Sigmoid colon (tissue), 6 donors: ENCODE measurements at regions not wholly inside any gene's neighbourhood (a gene's known extent, or its start where the extent isn't known, plus 50 kb on each side); places are given as distances from the start of the nearest gene placed in this dataset.
"Not testable (repeated sequence)": the region's sequence is repeated elsewhere in the genome, so short reads cannot be mapped to it uniquely, and the experiment has no call there.

Experiments used
- DNase-seq: peaks from one replicate; pipeline ENCODE4 v3.0.0-alpha.2; 2019
- H3K27ac ChIP-seq, 4 donors: fragments of 200-600 bp; sonication (generic); one replicate each; pipeline ENCODE4 v1.5.1; 2016 to 2019; ENCODE audit warnings: mild to moderate bottlenecking in 1 of 4
- H3K27me3 ChIP-seq, 3 donors: fragments of 200-600 bp; sonication (generic); one replicate each; pipeline ENCODE4 v1.5.1; 2019; ENCODE audit warnings: mild to moderate bottlenecking in 1 of 3
- H3K36me3 ChIP-seq, 4 donors: fragments of 200-600 bp; sonication (generic); one replicate each; pipeline ENCODE4 v1.5.1; 2016 to 2019
- H3K4me1 ChIP-seq, 4 donors: fragments of 200-600 bp; sonication (generic); one replicate each; pipeline ENCODE4 v1.5.1; 2017 to 2019
- H3K4me3 ChIP-seq, 4 donors: fragments of 200-600 bp; sonication (generic); one replicate each; pipeline ENCODE4 v1.5.1; 2017 to 2019; ENCODE audit warnings: mild to moderate bottlenecking in 2 of 4, moderate library complexity in 1 of 4
- H3K9me3 ChIP-seq, 4 donors: fragments of 200-600 bp in 3 of 4; sonication (generic) in 3 of 4; one replicate each; pipeline versions ENCODE4 v1.5.1 to v1.6.1; 2013 to 2019
- EP300 ChIP-seq, 4 donors: sonication (generic); formaldehyde crosslinking; IDR thresholded peaks; one replicate each; pipeline ENCODE4 v1.6.1; 2017; ENCODE audit warnings: antibody characterized with exemption in 4 of 4
- POLR2A ChIP-seq, 2 donors: fragments of 450-650 bp; IDR thresholded peaks; one replicate each; pipeline ENCODE4 v1.6.1; 2016; ENCODE audit warnings: antibody characterized with exemption in 2 of 2, mild to moderate bottlenecking in 2 of 2, moderate library complexity in 2 of 2
- POLR2AphosphoS5 ChIP-seq, 4 donors: sonication (generic); formaldehyde crosslinking; IDR thresholded peaks; one replicate each; pipeline ENCODE4 v1.6.1; 2017; ENCODE audit warnings: antibody characterized with exemption in 4 of 4
- WGBS, 2 donors: extraction: QIAGEN DNeasy Blood & Tissue Kit; methylation state at CpG; one replicate each; pipeline ENCODE4 v1.1.7; 2013; 5-methylcytosine and 5-hydroxymethylcytosine counted together
- intact Hi-C: fragments of 100-400 bp; cut with DNase I; formaldehyde crosslinking; loops from one replicate; pipeline ENCODE4 v1.15.1; 2023
- TF ChIP-seq, protein P1 (sequence below), 4 experiments: fragments of 450-650 bp in 3 of 4; fragments of 200-600 bp in 1 of 4; IDR thresholded peaks; one replicate each; pipeline ENCODE4 v1.5.1; 2016 to 2019; ENCODE audit warnings: antibody characterized with exemption in 4 of 4, mild to moderate bottlenecking in 3 of 4, moderate library complexity in 2 of 4
- donor health status: healthy with polysubstance abuse.
- donor health status: healthy.

DNA sequence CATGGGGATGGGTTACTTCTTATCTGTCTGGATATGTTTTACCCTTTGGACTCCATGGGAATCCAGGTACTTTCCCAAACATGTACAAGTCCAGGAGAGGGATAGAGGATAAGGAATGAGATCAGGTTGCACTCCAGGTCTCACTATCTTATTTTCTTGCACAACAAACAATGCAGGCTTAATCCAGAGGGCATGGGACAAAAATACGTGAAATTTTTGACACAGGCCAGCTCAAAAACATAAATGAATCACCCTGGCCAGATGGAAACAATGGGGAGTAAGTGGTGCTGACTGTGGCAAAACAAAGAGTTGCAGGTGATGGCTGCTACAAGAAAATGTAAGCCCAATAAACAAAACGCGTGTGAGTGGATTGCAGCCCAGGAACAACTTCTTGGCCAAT, 69.4 kb upstream of the GAS1 start:
- 73 to 85% methylated on average over 3 of the region's 3 CpGs for WGBS, 2 donors
- no peak for TF ChIP-seq POLR2AphosphoS5 (IDR thresholded peaks at IDR 0.05)
- TF ChIP-seq, protein P1, sequence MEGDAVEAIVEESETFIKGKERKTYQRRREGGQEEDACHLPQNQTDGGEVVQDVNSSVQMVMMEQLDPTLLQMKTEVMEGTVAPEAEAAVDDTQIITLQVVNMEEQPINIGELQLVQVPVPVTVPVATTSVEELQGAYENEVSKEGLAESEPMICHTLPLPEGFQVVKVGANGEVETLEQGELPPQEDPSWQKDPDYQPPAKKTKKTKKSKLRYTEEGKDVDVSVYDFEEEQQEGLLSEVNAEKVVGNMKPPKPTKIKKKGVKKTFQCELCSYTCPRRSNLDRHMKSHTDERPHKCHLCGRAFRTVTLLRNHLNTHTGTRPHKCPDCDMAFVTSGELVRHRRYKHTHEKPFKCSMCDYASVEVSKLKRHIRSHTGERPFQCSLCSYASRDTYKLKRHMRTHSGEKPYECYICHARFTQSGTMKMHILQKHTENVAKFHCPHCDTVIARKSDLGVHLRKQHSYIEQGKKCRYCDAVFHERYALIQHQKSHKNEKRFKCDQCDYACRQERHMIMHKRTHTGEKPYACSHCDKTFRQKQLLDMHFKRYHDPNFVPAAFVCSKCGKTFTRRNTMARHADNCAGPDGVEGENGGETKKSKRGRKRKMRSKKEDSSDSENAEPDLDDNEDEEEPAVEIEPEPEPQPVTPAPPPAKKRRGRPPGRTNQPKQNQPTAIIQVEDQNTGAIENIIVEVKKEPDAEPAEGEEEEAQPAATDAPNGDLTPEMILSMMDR (IDR thresholded peaks at IDR 0.05): no peak
- no peak for TF ChIP-seq EP300 (IDR thresholded peaks at IDR 0.05)
- TF ChIP-seq POLR2A (IDR thresholded peaks at IDR 0.05): no peak
- H3K27me3 ChIP-seq: no peaks in the 10 kb centered on the region

GRCh38 chr9:87020169-87020950, 73.1 kb upstream of the GAS1 start:
- Histone ChIP-seq H3K36me3 (no peaks in the 10 kb centered on the region), H3K4me3 (no peak overlapping the region), H3K9me3 (no peaks in the 10 kb centered on the region), H3K4me1 (peaks cover 0 to 10% (median 0%) of the 10 kb centered on the region in 4 donors), H3K27me3 (no peaks in the 10 kb centered on the region), H3K27ac (no peak overlapping the region)
- WGBS, 2 donors: 79 to 82% methylated on average over 4 of the region's 4 CpGs
- TF ChIP-seq POLR2A (IDR thresholded peaks at IDR 0.05): no peak
- TF ChIP-seq, protein P1 (IDR thresholded peaks at IDR 0.05): no peak
- TF ChIP-seq POLR2AphosphoS5 (IDR thresholded peaks at IDR 0.05): no peak
- TF ChIP-seq EP300 (IDR thresholded peaks at IDR 0.05): no peak
- no peak for DNase-seq
- intact Hi-C loops: no loop called here

More for the DNA sequence above, 69.4 kb upstream of the GAS1 start:
- no peak overlapping the region for H3K27ac ChIP-seq
- H3K4me1 ChIP-seq: peaks cover 0 to 12% (median 0%) of the 10 kb centered on the region in 4 donors
- H3K4me3 ChIP-seq: no peak overlapping the region
- intact Hi-C loops: no loop called here
- DNase-seq: no peak
- no peaks in the 10 kb centered on the region for H3K36me3 ChIP-seq
- no peaks in the 10 kb centered on the region for H3K9me3 ChIP-seq

- DNase-seq: no peak
- no peak overlapping the region for H3K4me3 ChIP-seq
- intact Hi-C loops: no loop called here
- peaks cover 0 to 10% (median 0%) of the 10 kb centered on the region in 4 donors for H3K4me1 ChIP-seq
- no peaks in the 10 kb centered on the region for H3K9me3 ChIP-seq
- H3K36me3 ChIP-seq: no peaks in the 10 kb centered on the region
- no peaks in the 10 kb centered on the region for H3K27me3 ChIP-seq
- 75 to 86% methylated on average over 1 of the region's 1 CpG for WGBS, 2 donors
- no peak overlapping the region for H3K27ac ChIP-seq
- TF ChIP-seq POLR2A (IDR thresholded peaks at IDR 0.05): no peak
- no peak for TF ChIP-seq EP300 (IDR thresholded peaks at IDR 0.05)
- TF ChIP-seq POLR2AphosphoS5 (IDR thresholded peaks at IDR 0.05): no peak
- TF ChIP-seq, protein P1 (IDR thresholded peaks at IDR 0.05): no peak
Measured at GRCh38 chr9:87022178-87022577, 74.9 kb upstream of the GAS1 start.

DNA sequence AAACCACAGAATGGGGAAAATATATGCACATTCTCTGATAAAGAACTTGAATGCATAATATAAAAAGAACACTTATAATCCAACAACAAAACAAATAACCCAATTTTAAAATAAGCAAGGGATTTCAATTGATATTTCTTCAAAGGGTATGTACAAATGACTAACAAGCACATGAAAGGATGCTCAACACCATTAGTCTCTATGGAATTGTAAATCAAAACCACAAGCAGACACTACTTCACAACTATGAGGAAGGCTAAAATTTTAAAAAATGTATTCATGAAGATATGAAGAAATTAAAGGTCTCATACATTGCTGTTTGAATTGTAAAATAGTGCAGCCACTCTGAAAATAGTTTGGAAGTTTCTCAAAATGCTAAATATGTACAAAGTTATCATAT, 78.9 kb upstream of the GAS1 start:
- H3K27ac ChIP-seq: no peak overlapping the region
- DNase-seq: no peak
- H3K4me3 ChIP-seq: no peak overlapping the region
- H3K36me3 ChIP-seq: no peaks in the 10 kb centered on the region
- TF ChIP-seq POLR2A (IDR thresholded peaks at IDR 0.05): no peak
- TF ChIP-seq EP300 (IDR thresholded peaks at IDR 0.05): no peak
- TF ChIP-seq POLR2AphosphoS5 (IDR thresholded peaks at IDR 0.05): no peak
- intact Hi-C loops: no loop called here
- H3K4me1 ChIP-seq: peaks cover 0 to 20% (median 6%) of the 10 kb centered on the region in 4 donors
- no peaks in the 10 kb centered on the region for H3K27me3 ChIP-seq
- H3K9me3 ChIP-seq: no peaks in the 10 kb centered on the region

GRCh38 chr9:87028836-87029235, 81.5 kb upstream of the GAS1 start:
- peaks cover 0 to 20% (median 16%) of the 10 kb centered on the region in 4 donors for H3K4me1 ChIP-seq
- H3K36me3 ChIP-seq, intact Hi-C loops, H3K9me3 ChIP-seq, H3K27me3 ChIP-seq, H3K27ac ChIP-seq, DNase-seq, H3K4me3 ChIP-seq: not testable (repeated sequence)
- WGBS, 2 donors: 89 to 95% methylated on average over 3 of the region's 4 CpGs
